HG03469 (cell line): ENCODE measurements at regions not wholly inside any gene's neighbourhood (a gene's known extent, or its start where the extent isn't known, plus 50 kb on each side); places are given as distances from the start of the nearest gene placed in this dataset.
"Not testable (repeated sequence)": the region's sequence is repeated elsewhere in the genome, so short reads cannot be mapped to it uniquely, and the experiment has no call there.

ENCODE experiments used
- ATAC-seq: cut with Tn5 transposase; IDR thresholded peaks from one replicate; pipeline ENCODE4 v1.9.1; 2021; ENCODE audit warnings: mild to moderate bottlenecking, moderate library complexity, moderate number of reproducible peaks; ENCODE audit not compliant: unreplicated experiment

- no peak for ATAC-seq
Measured at GRCh38 chr9:82820186-82820585, 242.8 kb downstream of the RASEF start.

- ATAC-seq = no peak
Measured at GRCh38 chr9:82829818-82830217, 233.1 kb downstream of the RASEF start.

GRCh38 chr9:82865524-82865923 is 197.4 kb downstream of the RASEF start:
- no peak for ATAC-seq

- ATAC-seq = no peak
Measured at GRCh38 chr9:82880336-82881050, 182.4 kb downstream of the RASEF start.

- no peak for ATAC-seq
Measured at GRCh38 chr9:82882138-82882537, 180.8 kb downstream of the RASEF start.

- no peak for ATAC-seq
Measured at GRCh38 chr9:82882748-82883147, 180.2 kb downstream of the RASEF start.

GRCh38 chr9:82883436-82883835 is 179.5 kb downstream of the RASEF start:
- no peak for ATAC-seq

GRCh38 chr9:82883974-82884373 is 179.0 kb downstream of the RASEF start:
- not testable (repeated sequence) for ATAC-seq

GRCh38 chr9:82890401-82890800 is 172.5 kb downstream of the RASEF start:
- ATAC-seq = no peak

- no peak for ATAC-seq
Measured at GRCh38 chr9:82890865-82891264, 172.1 kb downstream of the RASEF start.

GRCh38 chr9:82891321-82891720 is 171.6 kb downstream of the RASEF start:
- ATAC-seq = no peak

GRCh38 chr9:82893549-82893948 is 169.4 kb downstream of the RASEF start:
- no peak for ATAC-seq

- no peak for ATAC-seq
Measured at GRCh38 chr9:82894548-82894947, 168.4 kb downstream of the RASEF start.

GRCh38 chr9:82894961-82895821 is 167.8 kb downstream of the RASEF start:
- ATAC-seq = no peak

- no peak for ATAC-seq
Measured at GRCh38 chr9:82895822-82896110, 167.2 kb downstream of the RASEF start.

- ATAC-seq = no peak
Measured at GRCh38 chr9:82903503-82903902, 159.4 kb downstream of the RASEF start.

- no peak for ATAC-seq
Measured at GRCh38 chr9:82911996-82912395, 150.9 kb downstream of the RASEF start.

GRCh38 chr9:82912645-82913044 is 150.3 kb downstream of the RASEF start:
- ATAC-seq = no peak

GRCh38 chr9:82916238-82916637 is 146.7 kb downstream of the RASEF start:
- not testable (repeated sequence) for ATAC-seq

- no peak for ATAC-seq
Measured at GRCh38 chr9:82920154-82920553, 142.8 kb downstream of the RASEF start.

GRCh38 chr9:82922686-82923085 is 140.3 kb downstream of the RASEF start:
- no peak for ATAC-seq
